ENCODE measurements at regions not wholly inside any gene's neighbourhood (a gene's known extent, or its start where the extent isn't known, plus 50 kb on each side); places are given as distances from the start of the nearest gene placed in this dataset.
A peak's percentile ranks its signal among the peaks of the same experiment; 100 is the strongest.

- Histone ChIP-seq H3K27ac (no peak overlapping the region), H3K27me3 (no peaks in the 10 kb centered on the region), H3K36me3 (no peaks in the 10 kb centered on the region), H3K4me1 (peaks cover 0 to 6% (median 2%) of the 10 kb centered on the region in 9 donors), H3K4me3 (no peak overlapping the region), H3K9me3 (peaks cover 0 to 12% (median 4%) of the 10 kb centered on the region in 11 donors)
- intact Hi-C loops (cut with DNase I), result loop anchor here in 4 of 10 donors (10.0 kb wide), 4 partner anchors 85 to 545 kb away; no protein-coding TSS in a partner anchor
- ATAC-seq (no peak), DNase-seq (no peak)
- TF ChIP-seq CTCF (IDR thresholded peaks at IDR 0.05), result no peak
- 95 to 97% methylated on average over 2 of the region's 2 CpGs for WGBS, 2 donors
Measured at GRCh38 chr4:123569541-123569940, 172.9 kb downstream of the SPRY1 start.

DNA sequence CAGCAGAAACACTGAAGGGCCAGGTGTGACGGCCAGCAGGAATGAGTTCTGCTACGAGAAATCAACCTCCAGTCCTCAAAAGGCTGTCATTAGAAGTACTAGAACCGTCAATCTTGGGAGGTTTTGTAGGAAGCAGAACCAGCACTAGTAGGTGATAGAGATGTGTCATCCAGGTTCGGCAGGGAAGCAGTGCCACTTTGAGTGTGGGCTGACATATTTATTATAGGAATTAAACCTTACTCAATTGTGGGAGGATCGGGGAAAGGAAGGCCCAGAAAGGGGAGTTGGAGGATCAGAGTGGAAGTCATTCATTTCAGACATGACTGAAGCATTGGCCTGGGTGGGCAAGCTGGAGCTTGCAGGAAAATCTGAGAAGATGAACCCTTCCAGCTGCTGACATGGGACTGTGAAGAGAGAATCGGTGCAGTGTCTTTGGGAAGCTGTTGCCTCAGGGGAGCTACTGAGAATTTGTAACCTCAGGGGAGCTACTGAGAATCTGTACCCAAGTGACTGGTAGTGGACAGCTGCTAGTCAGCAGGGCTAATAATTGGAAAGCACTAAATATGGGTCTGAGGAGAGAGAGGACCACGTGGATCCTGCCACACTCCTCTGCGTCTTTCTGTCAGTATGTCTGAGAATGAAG is 177.4 kb downstream of the SPRY1 start:
- DNase-seq (no peak), ATAC-seq (peak in 1 of 8 donors; percentile 31)
- no peaks in the 10 kb centered on the region for H3K36me3 ChIP-seq
- no peaks in the 10 kb centered on the region for H3K27me3 ChIP-seq
- WGBS, 2 donors, result 86 to 88% methylated on average over 8 of the region's 8 CpGs
- H3K4me3 ChIP-seq, result no peak overlapping the region
- H3K27ac ChIP-seq, result no peak overlapping the region
- H3K4me1 ChIP-seq, result peaks cover 0 to 3% (median 0%) of the 10 kb centered on the region in 9 donors
- TF ChIP-seq CTCF (IDR thresholded peaks at IDR 0.05), result no peak
- H3K9me3 ChIP-seq, result peaks cover 0 to under 1% (median 0%) of the 10 kb centered on the region in 11 donors
- intact Hi-C loops (cut with DNase I), result no loop called here

- Histone ChIP-seq H3K27me3 (no peaks in the 10 kb centered on the region), H3K4me1 (no peaks in the 10 kb centered on the region), H3K9me3 (peaks cover 0 to 13% (median 0%) of the 10 kb centered on the region in 11 donors), H3K4me3 (no peak overlapping the region), H3K27ac (no peak overlapping the region), H3K36me3 (no peaks in the 10 kb centered on the region)
- no peak for TF ChIP-seq CTCF (IDR thresholded peaks at IDR 0.05)
- DNase-seq (no peak), ATAC-seq (no peak)
- WGBS, 2 donors, result 95 to 99% methylated on average over 4 of the region's 4 CpGs
- intact Hi-C loops (cut with DNase I), result no loop called here
Measured at GRCh38 chr4:123575291-123575690, 178.7 kb downstream of the SPRY1 start.

- no peak for ATAC-seq
- Histone ChIP-seq H3K36me3 (no peaks in the 10 kb centered on the region), H3K27ac (no peak overlapping the region), H3K4me1 (no peaks in the 10 kb centered on the region), H3K9me3 (peaks cover 0 to 34% (median 8%) of the 10 kb centered on the region in 11 donors), H3K27me3 (no peaks in the 10 kb centered on the region), H3K4me3 (no peak overlapping the region)
- WGBS, 2 donors, result 74 to 78% methylated on average over 5 of the region's 5 CpGs
- intact Hi-C loops (cut with DNase I), result no loop called here
- no peak for TF ChIP-seq CTCF (IDR thresholded peaks at IDR 0.05)
- DNase-seq, result no peak
Measured at GRCh38 chr4:123577225-123577906, 180.8 kb downstream of the SPRY1 start.
